ENCODE measurements at regions not wholly inside any gene's neighbourhood (a gene's known extent, or its start where the extent isn't known, plus 50 kb on each side); places are given as distances from the start of the nearest gene placed in this dataset.

GRCh38 chr14:29463727-29464395 is 463.8 kb downstream of the PRKD1 start:
- peak; percentile 97 for DNase-seq

GRCh38 chr14:29465095-29465494 is 462.6 kb downstream of the PRKD1 start:
- peak; percentile 99 for DNase-seq

- DNase-seq = peak; percentile 21
Observed at GRCh38 chr14:29475641-29476040, 452.0 kb downstream of the PRKD1 start.

- DNase-seq = no peak
Observed at GRCh38 chr14:29486132-29486531, 441.5 kb downstream of the PRKD1 start.

GRCh38 chr14:29489911-29490425 is 437.7 kb downstream of the PRKD1 start:
- no peak for DNase-seq

GRCh38 chr14:29493849-29494248 is 433.8 kb downstream of the PRKD1 start:
- no peak for DNase-seq

GRCh38 chr14:29494312-29494711 is 433.3 kb downstream of the PRKD1 start:
- no peak for DNase-seq

- no peak for DNase-seq
Observed at GRCh38 chr14:29503903-29504302, 423.7 kb downstream of the PRKD1 start.

GRCh38 chr14:29518335-29518734 is 409.3 kb downstream of the PRKD1 start:
- peak; percentile 79 for DNase-seq

GRCh38 chr14:29521526-29522137 is 406.0 kb downstream of the PRKD1 start:
- peak; percentile 88 for DNase-seq

All from NCI-H69 (cell line).